Panc1 (cell line): ENCODE measurements at regions not wholly inside any gene's neighbourhood (a gene's known extent, or its start where the extent isn't known, plus 50 kb on each side); places are given as distances from the start of the nearest gene placed in this dataset.
A peak's percentile ranks its signal among the peaks of the same experiment; 100 is the strongest.

Experiments
- ATAC-seq: fragments of 200-7000 bp; cut with Tn5 transposase; 2 replicates; pipeline ENCODE4 v1.9.1; 2020; ENCODE audit warnings: mild to moderate bottlenecking, moderate library complexity
- BruUV-seq: library from RNA; stranded (reverse); fragments of 400-500 nt; replicated peaks from 2 replicates; lab custom pipeline; 2021; lab: Mats Ljungman, UMichigan
- CTCF ChIA-PET: fragments of 300-600 bp; sonication (Branson Sonifier 250); formaldehyde crosslinking; loops from one replicate; lab custom pipeline; 2022; ENCODE audit warnings: antibody characterized with exemption; lab: Charles Lee
- POLR2A ChIA-PET: fragments of 300-600 bp; sonication (Branson Sonifier 250); formaldehyde crosslinking; loops from one replicate; lab custom pipeline; 2022; ENCODE audit warnings: antibody characterized with exemption; lab: Charles Lee
- DNase-seq: peaks from one replicate; pipeline ENCODE4 v3.0.0-alpha.2; 2010; ENCODE audit warnings: low read depth, low spot score
- H3K27ac ChIP-seq: 2 replicates; pipeline ENCODE4 v1.5.1; 2011; ENCODE audit warnings: mild to moderate bottlenecking, low read length, inconsistent platforms
- H3K27me3 ChIP-seq: fragments of 200-500 bp; sonication (Bioruptor generic); 2 replicates; pipeline ENCODE4 v1.6.0; 2014; ENCODE audit warnings: low read length, inconsistent platforms; ENCODE audit not compliant: control insufficient read depth, insufficient read depth
- H3K36me3 ChIP-seq: fragments of 200-500 bp; sonication (Bioruptor generic); 2 replicates; pipeline ENCODE4 v1.5.1; 2014; ENCODE audit warnings: inconsistent platforms, mild to moderate bottlenecking, low read length, moderate library complexity; ENCODE audit not compliant: control insufficient read depth, insufficient read depth
- H3K4me1 ChIP-seq: 2 replicates; pipeline ENCODE4 v1.5.1; 2011; ENCODE audit warnings: inconsistent platforms, mild to moderate bottlenecking, low read length, moderate library complexity; ENCODE audit not compliant: control insufficient read depth, insufficient read depth
- H3K4me3 ChIP-seq, 2 experiments: 2 replicates each; pipeline ENCODE4 v1.5.1; 2011 to 2012; ENCODE audit warnings: low read depth in 2 of 2, low read length in 2 of 2, mild to moderate bottlenecking in 2 of 2, inconsistent platforms in 1 of 2, moderate library complexity in 1 of 2
- H3K9me3 ChIP-seq: fragments of 200-500 bp; sonication (Bioruptor generic); 2 replicates; pipeline ENCODE4 v1.5.1; 2014; ENCODE audit warnings: low read depth, mild to moderate bottlenecking, inconsistent platforms, low read length, moderate library complexity; ENCODE audit not compliant: control insufficient read depth, insufficient read depth
- CTCF ChIP-seq: fragments of 450-650 bp; IDR thresholded peaks from 2 replicates; pipeline ENCODE4 v1.5.1; 2017; ENCODE audit warnings: mild to moderate bottlenecking
- POLR2AphosphoS5 ChIP-seq: IDR thresholded peaks from 2 replicates; pipeline ENCODE4 v1.6.1; 2012; ENCODE audit warnings: mild to moderate bottlenecking, low read depth, low read length, moderate library complexity
- REST ChIP-seq, 2 experiments: IDR thresholded peaks; 2 replicates each; pipeline ENCODE4 v1.6.1; 2011 to 2012; ENCODE audit warnings: low read depth in 2 of 2, control low read depth in 1 of 2, low read length in 1 of 2, mild to moderate bottlenecking in 1 of 2, moderate library complexity in 1 of 2; ENCODE audit not compliant: insufficient read depth in 1 of 2
- SIN3A ChIP-seq: IDR thresholded peaks from 2 replicates; pipeline ENCODE4 v1.6.1; 2012; ENCODE audit warnings: low read depth, mild to moderate bottlenecking, low read length, moderate library complexity, borderline replicate concordance; ENCODE audit not compliant: insufficient read depth
- TCF7L2 ChIP-seq: IDR thresholded peaks from 2 replicates; pipeline ENCODE4 v1.6.1; 2011; ENCODE audit warnings: mild to moderate bottlenecking, low read depth, low read length, inconsistent platforms
- in situ Hi-C: cut with HindIII; loops from 2 replicates; pipeline ENCODE4 v1.10.0; 2016; ENCODE audit warnings: low sequenced_read_pairs, low pct_unique_long_range_greater_than_20kb
- intact Hi-C: fragments of 100-400 bp; cut with micrococcal nuclease; formaldehyde crosslinking; loops from one replicate; pipeline ENCODE4 v1.10.0; 2022; ENCODE audit not compliant: unreplicated experiment

- no peak overlapping the region for H3K27ac ChIP-seq
- H3K36me3 ChIP-seq = no peaks in the 10 kb centered on the region
- H3K4me1 ChIP-seq = no peaks in the 10 kb centered on the region
- TF ChIP-seq CTCF = no peak
- no TSS peak for BruUV-seq
- ChIA-PET POLR2A (no interaction called here), CTCF (no interaction called here)
- in situ Hi-C loops (no loop called here), intact Hi-C loops (no loop called here)
- ATAC-seq = no peak
- DNase-seq = no peak
- no peaks in the 10 kb centered on the region for H3K9me3 ChIP-seq
- no peaks in the 10 kb centered on the region for H3K27me3 ChIP-seq
- no peak overlapping the region for H3K4me3 ChIP-seq
Observed at GRCh38 chr1:189616893-189617292, 860.8 kb downstream of the BRINP3 start.

GRCh38 chr1:189619682-189620332 is 857.9 kb downstream of the BRINP3 start:
- no peaks in the 10 kb centered on the region for H3K4me1 ChIP-seq
- peak; percentile 78 for DNase-seq
- in situ Hi-C loops = no loop called here
- no peak overlapping the region for H3K27ac ChIP-seq
- ATAC-seq = no peak
- intact Hi-C loops = no loop called here
- TF ChIP-seq REST (IDR thresholded peaks at IDR 0.05; ENCODE audit: insufficient read depth in 1 of 2, low read depth in 2 of 2, low read length in 1 of 2) = no peak
- no peak for TF ChIP-seq SIN3A
- TF ChIP-seq POLR2AphosphoS5 = no peak
- CTCF ChIA-PET = no interaction called here
- no peak overlapping the region for H3K4me3 ChIP-seq
- no TSS peak for BruUV-seq
- no peaks in the 10 kb centered on the region for H3K9me3 ChIP-seq
- H3K27me3 ChIP-seq = no peaks in the 10 kb centered on the region
- POLR2A ChIA-PET = no interaction called here
- H3K36me3 ChIP-seq = no peaks in the 10 kb centered on the region

GRCh38 chr1:189620471-189620870 is 857.2 kb downstream of the BRINP3 start:
- no peak for TF ChIP-seq SIN3A
- TF ChIP-seq TCF7L2 = no peak
- no peak for TF ChIP-seq POLR2AphosphoS5
- no peak for TF ChIP-seq REST (IDR thresholded peaks at IDR 0.05; ENCODE audit: insufficient read depth in 1 of 2, low read depth in 2 of 2, low read length in 1 of 2)
- TF ChIP-seq CTCF = no peak
- ChIA-PET CTCF (no interaction called here), POLR2A (no interaction called here)
- no peaks in the 10 kb centered on the region for H3K4me1 ChIP-seq
- ATAC-seq (no peak), DNase-seq (no peak)
- no peaks in the 10 kb centered on the region for H3K36me3 ChIP-seq
- in situ Hi-C loops (no loop called here), intact Hi-C loops (no loop called here)
- H3K27ac ChIP-seq = no peak overlapping the region
- no peaks in the 10 kb centered on the region for H3K27me3 ChIP-seq
- BruUV-seq = no TSS peak
- no peak overlapping the region for H3K4me3 ChIP-seq
- H3K9me3 ChIP-seq = no peaks in the 10 kb centered on the region
